C4-2B (cell line): ENCODE measurements at regions not wholly inside any gene's neighbourhood (a gene's known extent, or its start where the extent isn't known, plus 50 kb on each side); places are given as distances from the start of the nearest gene placed in this dataset.
"Not testable (repeated sequence)": the region's sequence is repeated elsewhere in the genome, so short reads cannot be mapped to it uniquely, and the experiment has no call there.

Experiments used
- H3K27ac ChIP-seq: fragments of 450-650 bp; 2 replicates; pipeline ENCODE4 v1.5.1; 2017
- CTCF ChIP-seq: fragments of 450-650 bp; conservative IDR thresholded peaks from 2 replicates; pipeline ENCODE4 v1.5.1; 2017; ENCODE audit warnings: mild to moderate bottlenecking
- ZFX ChIP-seq: fragments of 450-650 bp; IDR thresholded peaks from 2 replicates; pipeline ENCODE4 v1.6.1; 2017

- no peak overlapping the region for H3K27ac ChIP-seq
- TF ChIP-seq CTCF (no peak), ZFX (no peak)
Measured at GRCh38 chr2:75294362-75294761, 95.0 kb upstream of the TACR1 start.

GRCh38 chr2:75292826-75293225, 93.5 kb upstream of the TACR1 start:
- TF ChIP-seq CTCF (no peak), ZFX (no peak)
- no peak overlapping the region for H3K27ac ChIP-seq

- H3K27ac ChIP-seq, result no peak overlapping the region
Measured at GRCh38 chr2:75290600-75291150, 91.4 kb upstream of the TACR1 start.

GRCh38 chr2:75289771-75290170, 90.5 kb upstream of the TACR1 start:
- TF ChIP-seq ZFX, result no peak
- no peak for TF ChIP-seq CTCF
- no peak overlapping the region for H3K27ac ChIP-seq

More at GRCh38 chr2:75290600-75291150, 91.4 kb upstream of the TACR1 start:
- no peak for TF ChIP-seq ZFX
- TF ChIP-seq CTCF, result peak; percentile 23

- not testable (repeated sequence) for H3K27ac ChIP-seq
Measured at GRCh38 chr2:75289178-75289577, 89.9 kb upstream of the TACR1 start.

- no peak for TF ChIP-seq CTCF
- TF ChIP-seq ZFX, result no peak
- H3K27ac ChIP-seq, result no peak overlapping the region
Measured at GRCh38 chr2:75288760-75289159, 89.4 kb upstream of the TACR1 start.

GRCh38 chr2:75287624-75288316, 88.5 kb upstream of the TACR1 start:
- no peak overlapping the region for H3K27ac ChIP-seq
- TF ChIP-seq ZFX, result no peak
- TF ChIP-seq CTCF, result no peak

GRCh38 chr2:75284345-75284744, 85.0 kb upstream of the TACR1 start:
- no peak overlapping the region for H3K27ac ChIP-seq
- TF ChIP-seq CTCF, result no peak
- TF ChIP-seq ZFX, result no peak
